Thyroid gland (tissue), 4 donors: ENCODE measurements at regions not wholly inside any gene's neighbourhood (a gene's known extent, or its start where the extent isn't known, plus 50 kb on each side); places are given as distances from the start of the nearest gene placed in this dataset.

ENCODE experiments used
- DNase-seq, 2 donors: peaks; one replicate each; pipeline ENCODE4 v3.0.0-alpha.2; 2019
- H3K27ac ChIP-seq, 3 donors: fragments of 200-600 bp; sonication (generic); 1 replicate in 2 of 3; 2 replicates in 1 of 3; pipeline ENCODE4 v1.5.1; 2016 to 2019; ENCODE audit warnings: mild to moderate bottlenecking in 1 of 3, moderate library complexity in 1 of 3
- H3K27me3 ChIP-seq: fragments of 200-600 bp; sonication (generic); one replicate; pipeline ENCODE4 v1.5.1; 2019
- H3K36me3 ChIP-seq, 2 donors: fragments of 200-600 bp; sonication (generic); one replicate each; pipeline ENCODE4 v1.5.1; 2016 to 2019
- H3K4me1 ChIP-seq, 2 donors: fragments of 200-600 bp; sonication (generic); one replicate each; pipeline ENCODE4 v1.5.1; 2017 to 2019
- H3K4me3 ChIP-seq, 3 donors: fragments of 200-600 bp; sonication (generic); replicated peaks in 1 of 3; 1 replicate in 2 of 3; 2 replicates in 1 of 3; pipeline ENCODE4 v1.5.1; 2016; ENCODE audit warnings: mild to moderate bottlenecking in 1 of 3
- H3K9me3 ChIP-seq: fragments of 200-600 bp; sonication (generic); one replicate; pipeline ENCODE4 v1.5.1; 2017
- POLR2A ChIP-seq, 2 donors: fragments of 450-650 bp; IDR thresholded peaks; one replicate each; pipeline ENCODE4 v1.6.1; 2017; ENCODE audit warnings: antibody characterized with exemption in 2 of 2, mild to moderate bottlenecking in 2 of 2, moderate library complexity in 1 of 2
- WGBS, 2 donors: methylation state at CpG; one replicate each; pipeline ENCODE4 v1.1.5; 2017; 5-methylcytosine and 5-hydroxymethylcytosine counted together
- intact Hi-C: fragments of 100-400 bp; cut with DNase I; formaldehyde crosslinking; loops from one replicate; pipeline ENCODE4 v1.15.1; 2023
- TF ChIP-seq, protein P1 (sequence below), 6 experiments: fragments of 200-600 bp in 3 of 6; fragments of 450-650 bp in 3 of 6; sonication (generic) in 3 of 6; IDR thresholded peaks; one replicate each; pipeline ENCODE4 v1.5.1; 2016 to 2019; ENCODE audit warnings: antibody characterized with exemption in 6 of 6, mild to moderate bottlenecking in 2 of 6, inconsistent platforms in 1 of 6, moderate library complexity in 1 of 6

DNA sequence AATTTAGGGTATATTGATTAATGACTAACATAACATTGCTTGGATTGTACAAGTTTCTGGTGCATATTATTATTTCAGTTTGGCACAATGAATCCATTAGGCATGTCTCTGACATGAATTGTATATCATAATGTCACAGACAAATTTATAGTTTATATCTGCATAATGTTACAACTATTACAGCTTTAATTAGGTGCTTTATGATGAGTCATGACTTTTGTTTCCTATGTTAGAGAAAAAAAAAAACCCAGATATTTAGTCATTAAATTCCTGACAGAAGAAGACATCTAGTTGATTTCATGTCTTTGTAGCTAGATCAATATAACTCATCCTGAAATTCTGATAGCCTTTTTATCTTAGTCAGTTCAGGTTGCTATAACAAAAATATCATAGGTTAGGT, 385.7 kb upstream of the EPHA5 start:
- no peak for DNase-seq
- intact Hi-C loops, result no loop called here
- H3K36me3 ChIP-seq, result no peaks in the 10 kb centered on the region

DNA sequence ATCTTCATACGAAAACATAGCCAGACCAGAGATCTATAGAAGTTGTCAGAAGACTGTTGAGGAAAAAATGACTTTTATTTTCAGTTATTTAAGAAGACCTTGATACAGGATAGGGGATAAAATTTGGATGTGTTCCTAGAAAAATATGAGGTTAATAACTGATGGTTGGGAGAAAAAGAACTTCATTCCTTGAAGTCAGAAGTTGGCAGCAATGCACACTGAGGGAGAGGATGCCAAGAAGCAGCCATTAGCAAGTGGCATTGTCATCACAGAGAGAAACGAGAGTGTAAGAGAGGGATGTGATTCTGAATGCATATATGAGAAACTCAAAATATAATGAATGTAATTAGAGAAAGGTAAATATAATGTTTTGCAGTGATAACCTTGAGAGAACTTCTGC, 382.1 kb upstream of the EPHA5 start:
- DNase-seq, result no peak
- Histone ChIP-seq H3K4me3 (no peak overlapping the region), H3K9me3 (no peaks in the 10 kb centered on the region), H3K4me1 (no peaks in the 10 kb centered on the region), H3K36me3 (no peaks in the 10 kb centered on the region), H3K27me3 (no peaks in the 10 kb centered on the region), H3K27ac (no peak overlapping the region)
- intact Hi-C loops, result no loop called here
- WGBS, 2 donors, result 59 to 77% methylated on average over 2 of the region's 2 CpGs
- TF ChIP-seq, protein P1, sequence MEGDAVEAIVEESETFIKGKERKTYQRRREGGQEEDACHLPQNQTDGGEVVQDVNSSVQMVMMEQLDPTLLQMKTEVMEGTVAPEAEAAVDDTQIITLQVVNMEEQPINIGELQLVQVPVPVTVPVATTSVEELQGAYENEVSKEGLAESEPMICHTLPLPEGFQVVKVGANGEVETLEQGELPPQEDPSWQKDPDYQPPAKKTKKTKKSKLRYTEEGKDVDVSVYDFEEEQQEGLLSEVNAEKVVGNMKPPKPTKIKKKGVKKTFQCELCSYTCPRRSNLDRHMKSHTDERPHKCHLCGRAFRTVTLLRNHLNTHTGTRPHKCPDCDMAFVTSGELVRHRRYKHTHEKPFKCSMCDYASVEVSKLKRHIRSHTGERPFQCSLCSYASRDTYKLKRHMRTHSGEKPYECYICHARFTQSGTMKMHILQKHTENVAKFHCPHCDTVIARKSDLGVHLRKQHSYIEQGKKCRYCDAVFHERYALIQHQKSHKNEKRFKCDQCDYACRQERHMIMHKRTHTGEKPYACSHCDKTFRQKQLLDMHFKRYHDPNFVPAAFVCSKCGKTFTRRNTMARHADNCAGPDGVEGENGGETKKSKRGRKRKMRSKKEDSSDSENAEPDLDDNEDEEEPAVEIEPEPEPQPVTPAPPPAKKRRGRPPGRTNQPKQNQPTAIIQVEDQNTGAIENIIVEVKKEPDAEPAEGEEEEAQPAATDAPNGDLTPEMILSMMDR (IDR thresholded peaks at IDR 0.05), result no peak
- no peak for TF ChIP-seq POLR2A (IDR thresholded peaks at IDR 0.05)

More for the DNA sequence above, 385.7 kb upstream of the EPHA5 start:
- TF ChIP-seq POLR2A (IDR thresholded peaks at IDR 0.05), result no peak
- TF ChIP-seq, protein P1 (IDR thresholded peaks at IDR 0.05), result no peak
- Histone ChIP-seq H3K27me3 (no peaks in the 10 kb centered on the region), H3K4me3 (no peak overlapping the region), H3K4me1 (no peaks in the 10 kb centered on the region), H3K27ac (no peak overlapping the region), H3K9me3 (no peaks in the 10 kb centered on the region)

DNA sequence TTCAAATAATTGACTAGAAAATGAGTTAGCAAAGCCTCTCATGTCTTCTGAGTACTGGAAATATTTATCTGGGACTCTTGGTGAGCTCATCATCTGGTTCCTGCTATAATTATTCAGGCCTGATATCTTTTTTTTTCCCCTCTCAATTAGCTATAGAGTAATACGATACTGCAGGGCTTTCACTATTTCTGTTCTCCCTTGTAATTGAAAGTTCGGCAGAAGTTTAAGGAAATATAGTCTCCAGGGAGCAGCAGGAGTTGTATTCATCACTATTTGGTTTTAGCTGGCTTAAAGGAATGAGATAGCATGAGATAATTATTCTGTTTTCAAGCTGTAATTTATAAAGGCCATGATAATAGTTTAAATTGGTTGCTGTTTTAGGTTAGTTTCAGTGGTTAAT, 378.6 kb upstream of the EPHA5 start:
- intact Hi-C loops, result no loop called here
- H3K27me3 ChIP-seq, result no peaks in the 10 kb centered on the region
- H3K27ac ChIP-seq, result no peak overlapping the region
- DNase-seq, result no peak
- H3K9me3 ChIP-seq, result no peaks in the 10 kb centered on the region
- no peaks in the 10 kb centered on the region for H3K36me3 ChIP-seq
- H3K4me1 ChIP-seq, result no peaks in the 10 kb centered on the region
- no peak overlapping the region for H3K4me3 ChIP-seq
- no peak for TF ChIP-seq POLR2A (IDR thresholded peaks at IDR 0.05)
- TF ChIP-seq, protein P1 (IDR thresholded peaks at IDR 0.05), result no peak
- 44 to 69% methylated on average over 2 of the region's 2 CpGs for WGBS, 2 donors

DNA sequence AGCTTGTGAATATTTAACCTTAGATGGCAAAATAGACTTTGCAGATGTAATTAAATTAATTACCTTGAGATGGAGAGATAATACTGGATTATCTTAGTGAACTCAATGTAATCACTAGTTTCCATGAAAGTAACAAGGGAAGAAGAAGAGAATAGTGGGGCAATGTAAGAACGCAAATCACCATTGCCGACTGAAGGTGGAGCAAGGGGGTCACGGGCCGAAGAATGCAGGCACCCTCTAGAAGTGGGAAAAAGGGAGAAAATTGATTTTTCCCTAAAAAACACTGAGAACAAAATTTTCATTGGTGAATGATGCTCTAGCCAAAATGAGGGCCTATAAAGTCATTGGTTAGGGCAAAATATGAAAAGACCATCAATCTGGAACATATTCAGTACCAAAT, 375.6 kb upstream of the EPHA5 start:
- no peaks in the 10 kb centered on the region for H3K36me3 ChIP-seq
- DNase-seq, result no peak
- no peaks in the 10 kb centered on the region for H3K4me1 ChIP-seq
- H3K27me3 ChIP-seq, result no peaks in the 10 kb centered on the region
- intact Hi-C loops, result no loop called here
- no peaks in the 10 kb centered on the region for H3K9me3 ChIP-seq
- no peak overlapping the region for H3K27ac ChIP-seq
- TF ChIP-seq, protein P1 (IDR thresholded peaks at IDR 0.05), result no peak
- no peak for TF ChIP-seq POLR2A (IDR thresholded peaks at IDR 0.05)
- 73 to 74% methylated on average over 4 of the region's 4 CpGs for WGBS, 2 donors
- H3K4me3 ChIP-seq, result no peak overlapping the region

DNA sequence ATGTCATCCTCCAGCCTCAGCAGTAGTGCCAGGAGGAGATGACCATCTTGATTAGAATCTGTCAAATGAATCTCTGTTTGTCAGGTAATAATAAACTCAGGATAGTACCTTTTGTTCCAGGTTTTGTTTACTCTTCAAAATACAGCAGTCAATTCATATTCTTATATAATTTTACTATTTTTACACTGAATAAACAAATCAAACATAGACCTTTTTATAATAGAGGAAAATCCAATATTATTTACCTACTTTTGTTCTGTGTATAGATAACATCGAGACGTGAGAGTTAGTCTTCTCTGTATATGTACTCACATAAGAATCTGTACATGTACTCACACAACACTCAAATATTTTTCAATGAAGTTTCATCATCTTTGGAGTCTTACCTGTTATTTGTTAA, 365.4 kb upstream of the EPHA5 start:
- intact Hi-C loops, result no loop called here
- H3K36me3 ChIP-seq, result no peaks in the 10 kb centered on the region
- no peaks in the 10 kb centered on the region for H3K27me3 ChIP-seq
- no peak for DNase-seq
- WGBS, 2 donors, result 87 to 95% methylated on average over 2 of the region's 2 CpGs
- TF ChIP-seq, protein P1 (IDR thresholded peaks at IDR 0.05), result no peak
- no peak for TF ChIP-seq POLR2A (IDR thresholded peaks at IDR 0.05)
- no peaks in the 10 kb centered on the region for H3K4me1 ChIP-seq
- no peak overlapping the region for H3K4me3 ChIP-seq
- no peaks in the 10 kb centered on the region for H3K9me3 ChIP-seq
- no peak overlapping the region for H3K27ac ChIP-seq
